ENCODE measurements at regions not wholly inside any gene's neighbourhood (a gene's known extent, or its start where the extent isn't known, plus 50 kb on each side); places are given as distances from the start of the nearest gene placed in this dataset.

DNA sequence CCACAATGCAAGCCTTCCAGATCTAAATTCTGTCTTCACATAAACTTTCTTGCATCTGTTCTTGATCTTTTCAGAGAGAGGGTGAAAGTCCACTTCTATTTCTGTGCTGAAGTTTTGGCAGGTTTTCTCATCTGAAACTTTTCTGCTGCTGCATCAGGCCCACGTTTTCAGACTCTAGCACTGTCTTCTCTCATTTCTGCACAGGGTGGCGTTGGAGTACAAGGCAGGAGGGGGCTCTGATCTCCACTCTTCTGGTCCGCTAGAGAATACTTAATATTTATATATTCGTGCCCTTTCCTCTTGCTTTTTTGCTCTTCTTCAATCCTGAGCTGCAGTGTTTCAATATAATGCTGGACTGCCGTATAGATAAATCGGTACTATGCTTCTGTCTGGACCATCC is 204.0 kb upstream of the PRDM9 start:
- Histone ChIP-seq H3K9me3 (ENCODE audit: insufficient read depth, low read depth, low read length) (peaks cover 4% of the 10 kb centered on the region; the same call in 1 of the 2 replicates), H3K27ac (ENCODE audit: low read length) (no peak overlapping the region), H3K36me3 (ENCODE audit: insufficient read depth, low read depth, low read length) (no peaks in the 10 kb centered on the region), H3K9ac (ENCODE audit: low read depth, low read length) (no peak overlapping the region), H3K27me3 (ENCODE audit: insufficient read depth, low read length) (no peaks in the 10 kb centered on the region), H3K4me3 (ENCODE audit: low read length) (no peak overlapping the region), H3K4me1 (ENCODE audit: insufficient read depth, low read length) (no peaks in the 10 kb centered on the region)

DNA sequence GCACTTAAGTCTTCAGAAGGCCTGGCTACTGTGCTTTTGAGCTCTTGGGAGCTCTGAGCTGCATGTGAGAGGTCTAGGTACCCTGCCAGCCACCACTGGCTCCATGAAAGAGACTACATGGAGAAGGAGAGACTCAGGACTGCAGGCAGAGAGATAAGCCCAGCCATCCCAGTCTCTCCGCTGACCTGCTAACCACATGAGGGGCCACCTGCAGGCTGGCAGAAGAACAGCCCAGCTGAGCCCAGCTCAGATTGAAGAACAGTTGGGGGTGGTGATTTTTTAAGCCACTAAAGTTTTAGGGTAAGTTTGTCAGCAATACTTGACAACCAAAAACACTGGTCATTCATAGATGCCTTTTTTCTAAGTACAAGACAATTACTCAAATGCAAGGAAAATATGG is 205.0 kb upstream of the PRDM9 start:
- H3K9me3 ChIP-seq (ENCODE audit: insufficient read depth, low read depth, low read length), result peaks cover 4% of the 10 kb centered on the region; the same call in 1 of the 2 replicates
- H3K4me3 ChIP-seq (ENCODE audit: low read length), result no peak overlapping the region
- no peaks in the 10 kb centered on the region for H3K4me1 ChIP-seq (ENCODE audit: insufficient read depth, low read length)
- H3K36me3 ChIP-seq (ENCODE audit: insufficient read depth, low read depth, low read length), result no peaks in the 10 kb centered on the region
- no peak overlapping the region for H3K27ac ChIP-seq (ENCODE audit: low read length)
- H3K27me3 ChIP-seq (ENCODE audit: insufficient read depth, low read length), result no peaks in the 10 kb centered on the region
- H3K9ac ChIP-seq (ENCODE audit: low read depth, low read length), result no peak overlapping the region

DNA sequence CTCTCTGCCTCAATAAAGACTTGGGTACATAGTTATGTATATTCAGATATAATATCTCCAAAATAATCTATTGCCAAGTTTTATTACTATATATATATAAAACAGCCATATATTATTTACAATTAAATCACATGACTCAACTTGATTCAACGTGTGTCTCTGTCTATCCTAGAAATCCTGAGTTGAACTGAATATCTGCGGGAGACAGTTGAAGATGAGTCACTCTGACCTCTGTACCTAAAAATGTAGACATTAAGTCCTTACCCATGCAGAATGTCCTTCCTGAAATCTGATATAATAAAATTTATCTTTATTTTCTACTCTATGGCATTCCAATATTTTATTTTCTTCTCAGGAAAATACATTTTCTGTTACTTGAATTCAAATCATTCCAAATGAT is 218.2 kb upstream of the PRDM9 start:
- no peaks in the 10 kb centered on the region for H3K4me1 ChIP-seq (ENCODE audit: insufficient read depth, low read length)
- peaks cover 5% of the 10 kb centered on the region; the same call in 1 of the 2 replicates for H3K9me3 ChIP-seq (ENCODE audit: insufficient read depth, low read depth, low read length)
- H3K27ac ChIP-seq (ENCODE audit: low read length), result no peak overlapping the region
- H3K4me3 ChIP-seq (ENCODE audit: low read length), result no peak overlapping the region
- H3K36me3 ChIP-seq (ENCODE audit: insufficient read depth, low read depth, low read length), result no peaks in the 10 kb centered on the region
- no peak overlapping the region for H3K9ac ChIP-seq (ENCODE audit: low read depth, low read length)
- H3K27me3 ChIP-seq (ENCODE audit: insufficient read depth, low read length), result no peaks in the 10 kb centered on the region

DNA sequence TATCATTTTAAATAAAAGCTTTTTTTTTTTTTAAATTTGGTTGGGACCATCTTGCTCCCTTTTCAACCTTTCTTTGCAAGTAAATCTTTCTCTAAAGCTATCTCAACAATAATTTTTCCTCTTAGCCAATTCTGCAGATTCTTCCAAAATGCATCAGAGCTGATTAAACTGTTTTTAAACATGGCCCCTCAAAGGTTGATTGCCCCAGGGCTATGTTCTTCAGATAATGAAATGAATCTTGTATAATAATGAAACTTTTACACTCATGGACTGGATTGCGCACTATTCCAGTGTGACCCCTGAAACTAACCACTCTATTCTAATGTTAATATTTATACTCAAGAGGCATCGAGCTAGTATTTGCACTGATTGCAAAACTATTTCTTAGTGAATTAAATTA is 222.8 kb upstream of the PRDM9 start:
- Histone ChIP-seq H3K9ac (ENCODE audit: low read depth, low read length) (no peak overlapping the region), H3K27me3 (ENCODE audit: insufficient read depth, low read length) (no peaks in the 10 kb centered on the region), H3K9me3 (ENCODE audit: insufficient read depth, low read depth, low read length) (no peaks in the 10 kb centered on the region)

DNA sequence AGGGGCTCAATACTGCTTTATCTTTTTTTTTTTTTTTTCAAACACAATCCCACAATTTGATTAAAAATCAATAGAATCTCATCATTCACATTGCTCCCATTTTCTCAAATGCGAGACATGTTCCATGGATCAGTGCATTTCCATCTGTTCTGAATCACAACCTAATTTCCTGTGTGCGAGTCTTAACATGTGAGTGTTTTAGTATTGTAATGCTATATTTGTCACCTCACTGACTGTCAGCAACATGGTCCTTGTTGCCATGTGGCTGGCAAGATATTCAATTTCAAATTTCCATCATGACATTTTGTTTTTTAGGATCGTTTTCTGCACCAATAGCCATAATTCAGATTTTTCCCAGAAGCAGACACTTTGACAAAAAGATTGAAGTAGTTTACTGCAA is 233.2 kb upstream of the PRDM9 start:
- no peaks in the 10 kb centered on the region for H3K36me3 ChIP-seq (ENCODE audit: insufficient read depth, low read depth, low read length)
- no peak overlapping the region for H3K9ac ChIP-seq (ENCODE audit: low read depth, low read length)
- H3K4me3 ChIP-seq (ENCODE audit: low read length), result no peak overlapping the region
- no peaks in the 10 kb centered on the region; the same call in 1 of the 2 replicates for H3K9me3 ChIP-seq (ENCODE audit: insufficient read depth, low read depth, low read length)
- H3K27me3 ChIP-seq (ENCODE audit: insufficient read depth, low read length), result no peaks in the 10 kb centered on the region
- H3K4me1 ChIP-seq (ENCODE audit: insufficient read depth, low read length), result no peaks in the 10 kb centered on the region
- H3K27ac ChIP-seq (ENCODE audit: low read length), result no peak overlapping the region

More for the DNA sequence above, 222.8 kb upstream of the PRDM9 start:
- Histone ChIP-seq H3K27ac (ENCODE audit: low read length) (no peak overlapping the region), H3K36me3 (ENCODE audit: insufficient read depth, low read depth, low read length) (no peaks in the 10 kb centered on the region), H3K4me1 (ENCODE audit: insufficient read depth, low read length) (no peaks in the 10 kb centered on the region), H3K4me3 (ENCODE audit: low read length) (no peak overlapping the region)

DNA sequence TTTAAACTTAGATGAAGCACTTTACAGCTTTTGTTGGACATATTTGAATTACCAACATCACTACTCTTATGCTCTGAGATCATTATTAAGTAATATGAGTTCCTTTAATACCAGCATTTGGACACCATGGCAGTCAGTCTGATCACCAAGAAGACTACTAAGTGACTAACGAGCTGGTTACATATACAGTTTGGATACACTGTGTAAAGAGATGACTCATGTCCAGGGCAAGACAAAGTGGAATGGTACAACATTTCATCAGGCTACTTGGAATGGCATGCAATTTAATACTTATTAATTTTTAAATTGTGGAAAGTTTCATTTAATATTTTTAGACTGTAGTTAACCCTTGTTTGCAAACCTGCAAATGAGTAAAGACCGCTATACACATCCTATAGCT is 237.4 kb upstream of the PRDM9 start:
- Histone ChIP-seq H3K27me3 (ENCODE audit: insufficient read depth, low read length) (no peaks in the 10 kb centered on the region), H3K4me1 (ENCODE audit: insufficient read depth, low read length) (no peaks in the 10 kb centered on the region), H3K4me3 (ENCODE audit: low read length) (no peak overlapping the region), H3K9me3 (ENCODE audit: insufficient read depth, low read depth, low read length) (no peaks in the 10 kb centered on the region), H3K27ac (ENCODE audit: low read length) (no peak overlapping the region), H3K36me3 (ENCODE audit: insufficient read depth, low read depth, low read length) (no peaks in the 10 kb centered on the region), H3K9ac (ENCODE audit: low read depth, low read length) (no peak overlapping the region)

DNA sequence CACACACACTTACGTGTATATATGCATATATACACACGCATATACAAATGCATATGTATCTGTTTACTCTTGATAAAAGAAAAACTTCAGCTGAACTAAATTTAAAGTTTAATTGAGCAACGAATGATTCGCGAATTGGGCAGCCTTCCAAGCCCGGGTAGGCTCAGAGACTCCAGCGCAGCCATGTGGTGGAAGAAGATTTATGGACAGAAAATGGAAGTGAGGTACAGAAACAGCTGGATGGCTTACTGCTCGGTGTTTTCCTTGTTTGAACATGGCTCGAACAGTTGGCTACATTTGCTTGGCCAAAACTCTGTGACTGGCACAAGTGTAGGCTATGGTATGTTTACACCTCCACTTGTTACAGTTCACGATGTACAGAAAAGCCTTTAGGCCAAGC is 239.3 kb upstream of the PRDM9 start:
- no peak overlapping the region for H3K27ac ChIP-seq (ENCODE audit: low read length)
- H3K4me1 ChIP-seq (ENCODE audit: insufficient read depth, low read length), result no peaks in the 10 kb centered on the region
- no peak overlapping the region for H3K9ac ChIP-seq (ENCODE audit: low read depth, low read length)
- no peaks in the 10 kb centered on the region for H3K27me3 ChIP-seq (ENCODE audit: insufficient read depth, low read length)
- H3K4me3 ChIP-seq (ENCODE audit: low read length), result no peak overlapping the region
- no peaks in the 10 kb centered on the region for H3K36me3 ChIP-seq (ENCODE audit: insufficient read depth, low read depth, low read length)
- no peaks in the 10 kb centered on the region for H3K9me3 ChIP-seq (ENCODE audit: insufficient read depth, low read depth, low read length)

DNA sequence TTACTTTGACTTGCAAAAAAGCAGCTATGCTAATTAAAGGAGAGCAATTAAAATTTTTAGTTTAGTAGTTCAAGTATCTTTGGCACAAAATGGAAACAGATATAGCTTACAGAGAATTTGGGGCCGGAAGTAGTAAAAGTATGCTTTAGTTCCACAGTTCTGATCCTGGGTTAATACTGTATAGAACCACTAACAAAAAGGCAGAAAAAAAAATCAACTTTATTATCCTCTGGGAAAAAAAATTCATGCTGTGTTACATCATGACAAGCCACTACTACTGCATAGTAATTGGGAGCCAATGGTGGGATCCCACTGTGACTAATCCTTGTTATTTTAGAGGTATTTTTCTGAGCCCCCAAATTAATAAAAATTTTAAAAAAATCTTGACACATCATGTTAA is 246.8 kb upstream of the PRDM9 start:
- Histone ChIP-seq H3K4me3 (ENCODE audit: low read length) (no peak overlapping the region), H3K36me3 (ENCODE audit: insufficient read depth, low read depth, low read length) (no peaks in the 10 kb centered on the region), H3K27me3 (ENCODE audit: insufficient read depth, low read length) (no peaks in the 10 kb centered on the region), H3K27ac (ENCODE audit: low read length) (no peak overlapping the region), H3K9ac (ENCODE audit: low read depth, low read length) (no peak overlapping the region), H3K4me1 (ENCODE audit: insufficient read depth, low read length) (no peaks in the 10 kb centered on the region), H3K9me3 (ENCODE audit: insufficient read depth, low read depth, low read length) (no peaks in the 10 kb centered on the region)

DNA sequence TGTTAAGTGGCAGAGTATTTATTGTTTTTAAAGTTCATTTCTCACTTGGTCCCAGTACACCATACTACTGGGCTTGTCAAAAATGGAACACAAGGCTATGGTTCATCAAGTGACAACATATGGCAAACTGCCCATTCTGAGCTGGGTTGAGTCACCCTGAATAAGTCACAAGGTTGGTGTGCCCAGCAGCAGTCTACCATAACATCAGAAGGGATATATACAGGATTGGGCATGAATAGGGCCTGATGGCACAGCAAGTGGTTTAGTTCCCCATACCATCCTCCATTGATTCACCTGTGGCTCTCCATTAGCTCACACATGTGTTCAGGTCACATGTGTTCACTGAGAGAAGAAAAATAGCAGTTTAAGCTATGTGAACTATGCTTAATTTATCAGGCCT is 249.8 kb upstream of the PRDM9 start:
- no peaks in the 10 kb centered on the region for H3K4me1 ChIP-seq (ENCODE audit: insufficient read depth, low read length)
- H3K36me3 ChIP-seq (ENCODE audit: insufficient read depth, low read depth, low read length), result no peaks in the 10 kb centered on the region
- H3K4me3 ChIP-seq (ENCODE audit: low read length), result no peak overlapping the region
- no peaks in the 10 kb centered on the region for H3K9me3 ChIP-seq (ENCODE audit: insufficient read depth, low read depth, low read length)
- H3K9ac ChIP-seq (ENCODE audit: low read depth, low read length), result no peak overlapping the region
- H3K27me3 ChIP-seq (ENCODE audit: insufficient read depth, low read length), result no peaks in the 10 kb centered on the region
- H3K27ac ChIP-seq (ENCODE audit: low read length), result no peak overlapping the region

DNA sequence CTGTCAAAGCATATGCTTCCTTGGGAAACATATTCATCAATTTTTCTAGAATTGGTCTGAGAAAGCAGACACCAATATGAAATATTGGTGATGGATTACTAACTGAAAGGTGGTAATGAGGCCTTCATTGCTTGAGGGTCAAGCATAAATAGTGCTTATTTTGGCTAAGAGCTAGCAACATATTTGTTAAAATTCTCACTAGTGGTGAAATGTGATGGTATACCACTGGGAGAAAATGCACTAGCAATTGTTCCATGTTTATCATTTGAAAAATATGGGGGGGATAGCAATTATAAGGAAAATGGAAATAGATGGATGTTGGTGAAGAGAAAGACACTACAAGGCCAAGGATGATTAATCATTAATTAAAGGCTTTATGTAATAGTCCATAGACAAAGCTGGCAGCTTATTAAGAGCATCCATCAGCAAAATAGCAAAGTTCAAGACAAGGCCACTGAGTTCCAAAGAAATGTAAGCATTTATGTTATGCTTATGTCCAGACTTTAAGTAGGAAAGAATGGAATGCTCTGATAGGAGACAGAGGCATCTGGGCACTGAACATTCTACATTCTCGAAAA is 253.7 kb upstream of the PRDM9 start:
- no peak overlapping the region for H3K9ac ChIP-seq (ENCODE audit: low read depth, low read length)
- H3K27ac ChIP-seq (ENCODE audit: low read length), result no peak overlapping the region
- no peaks in the 10 kb centered on the region for H3K36me3 ChIP-seq (ENCODE audit: insufficient read depth, low read depth, low read length)
- no peaks in the 10 kb centered on the region for H3K27me3 ChIP-seq (ENCODE audit: insufficient read depth, low read length)
- no peaks in the 10 kb centered on the region for H3K4me1 ChIP-seq (ENCODE audit: insufficient read depth, low read length)
- no peaks in the 10 kb centered on the region for H3K9me3 ChIP-seq (ENCODE audit: insufficient read depth, low read depth, low read length)
- no peak overlapping the region for H3K4me3 ChIP-seq (ENCODE audit: low read length)

DNA sequence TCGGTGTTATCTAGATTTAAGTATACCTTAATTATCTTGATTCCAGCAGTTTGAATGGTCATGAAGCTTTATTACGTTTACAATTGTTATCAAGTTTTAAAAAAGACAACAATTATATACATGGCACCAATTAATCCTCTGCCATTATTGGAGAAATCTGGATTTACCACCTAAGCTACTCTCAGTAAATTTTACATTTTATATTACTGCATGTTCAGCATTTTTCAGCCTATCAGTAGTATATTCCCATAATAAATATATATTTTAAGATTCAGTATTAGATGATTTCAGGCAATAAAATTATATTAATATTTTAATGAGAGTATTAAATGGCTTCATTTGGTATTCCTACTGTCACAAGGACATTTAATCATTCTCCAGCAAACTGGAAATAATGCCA is 264.5 kb upstream of the PRDM9 start:
- Histone ChIP-seq H3K4me3 (ENCODE audit: low read length) (no peak overlapping the region), H3K9me3 (ENCODE audit: insufficient read depth, low read depth, low read length) (no peaks in the 10 kb centered on the region), H3K36me3 (ENCODE audit: insufficient read depth, low read depth, low read length) (no peaks in the 10 kb centered on the region), H3K9ac (ENCODE audit: low read depth, low read length) (no peak overlapping the region), H3K27ac (ENCODE audit: low read length) (no peak overlapping the region), H3K27me3 (ENCODE audit: insufficient read depth, low read length) (no peaks in the 10 kb centered on the region), H3K4me1 (ENCODE audit: insufficient read depth, low read length) (no peaks in the 10 kb centered on the region)

DNA sequence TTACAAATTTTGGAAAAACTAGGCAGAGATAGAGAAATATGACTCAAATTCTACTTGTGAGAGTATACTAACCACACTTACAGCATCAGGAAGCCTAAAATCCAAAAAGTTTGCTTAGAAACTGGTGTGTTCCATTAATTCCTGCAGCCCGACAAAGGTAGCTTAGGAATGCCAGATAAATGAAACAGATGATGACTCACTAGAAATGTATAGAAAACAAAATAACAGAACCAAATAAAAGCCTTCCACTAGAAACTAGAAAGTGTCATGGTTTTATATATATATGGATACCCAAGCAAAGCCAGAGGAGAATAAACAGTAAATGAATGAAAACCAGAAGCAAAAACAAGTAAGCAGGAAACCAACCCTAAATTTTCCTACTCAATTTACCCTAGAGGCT is 272.2 kb upstream of the PRDM9 start:
- no peak overlapping the region for H3K4me3 ChIP-seq (ENCODE audit: low read length)
- H3K27ac ChIP-seq (ENCODE audit: low read length), result peak overlapping the region; percentile 64
- H3K9ac ChIP-seq (ENCODE audit: low read depth, low read length), result no peak overlapping the region
- H3K9me3 ChIP-seq (ENCODE audit: insufficient read depth, low read depth, low read length), result no peaks in the 10 kb centered on the region
- no peaks in the 10 kb centered on the region for H3K27me3 ChIP-seq (ENCODE audit: insufficient read depth, low read length)
- H3K36me3 ChIP-seq (ENCODE audit: insufficient read depth, low read depth, low read length), result no peaks in the 10 kb centered on the region
- H3K4me1 ChIP-seq (ENCODE audit: insufficient read depth, low read length), result peaks cover 34% of the 10 kb centered on the region
